Mucosa of descending colon (tissue), 3 donors: ENCODE measurements at regions not wholly inside any gene's neighbourhood (a gene's known extent, or its start where the extent isn't known, plus 50 kb on each side); places are given as distances from the start of the nearest gene placed in this dataset.
A peak's percentile ranks its signal among the peaks of the same experiment; 100 is the strongest.
"Not testable (repeated sequence)": the region's sequence is repeated elsewhere in the genome, so short reads cannot be mapped to it uniquely, and the experiment has no call there.

ENCODE experiments used
- ATAC-seq: fragments of 200-7000 bp; cut with Tn5 transposase; one replicate; pipeline ENCODE4 v1.9.1; 2020; ENCODE audit warnings: mild to moderate bottlenecking, moderate library complexity
- DNase-seq, 3 donors: peaks; one replicate each; pipeline ENCODE4 v3.0.0-alpha.2; 2020
- H3K36me3 ChIP-seq: fragments of 200-600 bp; one replicate; pipeline ENCODE4 v1.8.0; 2021; ENCODE audit warnings: low read depth, mild to moderate bottlenecking
- H3K4me1 ChIP-seq: fragments of 200-600 bp; one replicate; pipeline ENCODE4 v1.8.0; 2021; ENCODE audit warnings: low read depth, mild to moderate bottlenecking
- H3K4me3 ChIP-seq: fragments of 200-600 bp; one replicate; pipeline ENCODE4 v1.8.0; 2021; ENCODE audit warnings: mild to moderate bottlenecking
- H3K9me3 ChIP-seq: fragments of 200-600 bp; one replicate; pipeline ENCODE4 v1.8.0; 2021; ENCODE audit warnings: mild to moderate bottlenecking
- CTCF ChIP-seq: fragments of 200-600 bp; IDR thresholded peaks from one replicate; pipeline ENCODE4 v1.8.0; 2022; ENCODE audit warnings: antibody characterized with exemption, mild to moderate bottlenecking
- intact Hi-C, 2 donors: fragments of 100-400 bp; cut with DNase I in 1 of 2; cut with micrococcal nuclease in 1 of 2; formaldehyde crosslinking; loops; one replicate each; pipeline versions ENCODE4 v1.11.0 to v1.11.1; 2022; cut with DNase I, micrococcal nuclease
- donor health status: DM: no; HTN: no; CAD: no; lungs with moderate emphysema.
- donor health status: DM: no; HTN: no; CAD: no.
- donor health status: DM: no; HTN: yes; CAD: no.

GRCh38 chr12:67716817-67717216 lies 68.3 kb downstream of the DYRK2 start:
- DNase-seq (no peak), ATAC-seq (no peak)
- no peaks in the 10 kb centered on the region for H3K9me3 ChIP-seq
- H3K36me3 ChIP-seq = no peaks in the 10 kb centered on the region
- no peak overlapping the region for H3K4me3 ChIP-seq
- TF ChIP-seq CTCF = no peak
- peaks cover 11% of the 10 kb centered on the region for H3K4me1 ChIP-seq
- intact Hi-C loops = no loop called here

- H3K4me3 ChIP-seq, H3K9me3 ChIP-seq, H3K36me3 ChIP-seq, ATAC-seq, DNase-seq, intact Hi-C loops: not testable (repeated sequence)
- H3K4me1 ChIP-seq = peaks cover 11% of the 10 kb centered on the region
Measured at GRCh38 chr12:67719303-67719702, 70.8 kb downstream of the DYRK2 start.

- Histone ChIP-seq H3K4me1 (peaks cover 11% of the 10 kb centered on the region), H3K4me3 (no peak overlapping the region), H3K9me3 (no peaks in the 10 kb centered on the region), H3K36me3 (no peaks in the 10 kb centered on the region)
- TF ChIP-seq CTCF = no peak
- intact Hi-C loops = no loop called here
- peak; percentile 4 for ATAC-seq
- no peak for DNase-seq
Measured at GRCh38 chr12:67720351-67720856, 71.9 kb downstream of the DYRK2 start.

GRCh38 chr12:67721248-67721647 lies 72.7 kb downstream of the DYRK2 start:
- intact Hi-C loops = no loop called here
- Histone ChIP-seq H3K9me3 (no peaks in the 10 kb centered on the region), H3K4me3 (no peak overlapping the region), H3K4me1 (peaks cover 11% of the 10 kb centered on the region), H3K36me3 (no peaks in the 10 kb centered on the region)
- DNase-seq (peak in 2 of 3 donors; percentile 38 to 49), ATAC-seq (peak; percentile 96)
- no peak for TF ChIP-seq CTCF

DNA sequence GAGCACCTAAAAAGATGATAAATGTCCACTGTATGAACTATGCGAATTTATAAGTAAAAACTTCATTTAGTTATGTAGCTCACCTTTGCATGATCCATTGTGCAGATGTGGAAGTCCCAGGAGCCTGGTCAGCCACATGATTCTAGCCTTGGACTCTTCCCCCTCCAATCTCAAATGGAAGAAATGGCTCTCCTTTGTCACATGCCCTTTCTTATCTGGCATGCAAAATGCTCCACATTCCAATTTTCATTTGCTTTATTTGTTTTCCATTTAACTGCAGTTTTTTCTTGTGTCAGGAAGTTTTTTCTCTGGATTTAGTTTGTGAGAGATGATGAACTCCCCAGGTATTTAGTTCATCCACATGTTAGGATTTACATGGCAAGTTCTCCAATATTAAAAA lies 73.8 kb downstream of the DYRK2 start:
- no peak overlapping the region for H3K4me3 ChIP-seq
- intact Hi-C loops = no loop called here
- ATAC-seq (no peak), DNase-seq (no peak)
- no peaks in the 10 kb centered on the region for H3K9me3 ChIP-seq
- peaks cover 11% of the 10 kb centered on the region for H3K4me1 ChIP-seq
- TF ChIP-seq CTCF = no peak
- H3K36me3 ChIP-seq = no peaks in the 10 kb centered on the region

DNA sequence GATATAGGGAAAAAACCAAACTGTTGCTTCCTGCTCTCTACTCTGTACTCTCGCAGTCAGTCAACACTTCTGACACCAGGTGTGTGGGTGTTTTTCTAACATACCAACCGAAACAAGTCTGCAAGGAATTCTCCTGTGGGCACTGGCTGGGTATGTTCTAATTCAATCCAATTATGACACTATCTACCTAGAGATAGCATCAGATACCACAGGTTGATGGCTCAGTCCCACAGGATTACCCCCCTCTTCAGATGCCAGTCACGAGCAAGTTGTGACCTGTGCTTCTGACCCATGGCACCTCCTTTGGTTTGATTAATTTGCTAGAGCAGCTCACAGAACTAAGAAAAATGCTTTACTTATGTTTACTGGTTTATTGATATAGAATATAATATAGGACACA lies 78.3 kb downstream of the DYRK2 start:
- H3K4me1 ChIP-seq = no peaks in the 10 kb centered on the region
- intact Hi-C loops = no loop called here
- no peak overlapping the region for H3K4me3 ChIP-seq
- no peaks in the 10 kb centered on the region for H3K9me3 ChIP-seq
- no peak for ATAC-seq
- no peaks in the 10 kb centered on the region for H3K36me3 ChIP-seq
- TF ChIP-seq CTCF = no peak
- DNase-seq = no peak
